ENCODE measurements at regions not wholly inside any gene's neighbourhood (a gene's known extent, or its start where the extent isn't known, plus 50 kb on each side); places are given as distances from the start of the nearest gene placed in this dataset.
"Not testable (repeated sequence)": the region's sequence is repeated elsewhere in the genome, so short reads cannot be mapped to it uniquely, and the experiment has no call there.

- no peak for DNase-seq (ENCODE audit: low spot score)
Measured at GRCh38 chr1:195933835-195934234, 674.4 kb downstream of the KCNT2 start.

GRCh38 chr1:195915826-195916225 lies 692.4 kb downstream of the KCNT2 start:
- DNase-seq (ENCODE audit: low spot score): no peak

- no peak for DNase-seq (ENCODE audit: low spot score)
Measured at GRCh38 chr1:195909061-195909460, 699.2 kb downstream of the KCNT2 start.

GRCh38 chr1:195908121-195908520 lies 700.1 kb downstream of the KCNT2 start:
- no peak for DNase-seq (ENCODE audit: low spot score)

GRCh38 chr1:195903203-195903602 lies 705.0 kb downstream of the KCNT2 start:
- DNase-seq (ENCODE audit: low spot score): no peak

GRCh38 chr1:195902779-195903178 lies 705.5 kb downstream of the KCNT2 start:
- no peak for DNase-seq (ENCODE audit: low spot score)

GRCh38 chr1:195899762-195900352 lies 708.4 kb downstream of the KCNT2 start:
- no peak for DNase-seq (ENCODE audit: low spot score)

GRCh38 chr1:195898924-195899323 lies 709.3 kb downstream of the KCNT2 start:
- DNase-seq (ENCODE audit: low spot score): no peak

GRCh38 chr1:195898373-195898772 lies 709.9 kb downstream of the KCNT2 start:
- DNase-seq (ENCODE audit: low spot score): no peak

- no peak for DNase-seq (ENCODE audit: low spot score)
Measured at GRCh38 chr1:195897076-195897475, 711.2 kb downstream of the KCNT2 start.

GRCh38 chr1:195894411-195894810 lies 713.8 kb downstream of the KCNT2 start:
- no peak for DNase-seq (ENCODE audit: low spot score)

- no peak for DNase-seq (ENCODE audit: low spot score)
Measured at GRCh38 chr1:195886000-195886399, 722.2 kb downstream of the KCNT2 start.

GRCh38 chr1:195878478-195878877 lies 729.8 kb downstream of the KCNT2 start:
- no peak for DNase-seq (ENCODE audit: low spot score)

- DNase-seq (ENCODE audit: low spot score): no peak
Measured at GRCh38 chr1:195876792-195877191, 731.4 kb downstream of the KCNT2 start.

- DNase-seq (ENCODE audit: low spot score): no peak
Measured at GRCh38 chr1:195872376-195872775, 735.9 kb downstream of the KCNT2 start.

GRCh38 chr1:195867638-195868037 lies 740.6 kb downstream of the KCNT2 start:
- no peak for DNase-seq (ENCODE audit: low spot score)

GRCh38 chr1:195866781-195867222 lies 741.4 kb downstream of the KCNT2 start:
- DNase-seq (ENCODE audit: low spot score): no peak

- DNase-seq (ENCODE audit: low spot score): no peak
Measured at GRCh38 chr1:195866091-195866780, 742.0 kb downstream of the KCNT2 start.

- no peak for DNase-seq (ENCODE audit: low spot score)
Measured at GRCh38 chr1:195851804-195852203, 756.4 kb downstream of the KCNT2 start.

GRCh38 chr1:195851016-195851601 lies 757.1 kb downstream of the KCNT2 start:
- no peak for DNase-seq (ENCODE audit: low spot score)

GRCh38 chr1:195849180-195849579 lies 759.1 kb downstream of the KCNT2 start:
- DNase-seq (ENCODE audit: low spot score): no peak

- not testable (repeated sequence) for DNase-seq (ENCODE audit: low spot score)
Measured at GRCh38 chr1:195847957-195848875, 760.0 kb downstream of the KCNT2 start.

Data from cerebellar cortex (tissue), 1 donor.